ENCODE measurements at regions not wholly inside any gene's neighbourhood (a gene's known extent, or its start where the extent isn't known, plus 50 kb on each side); places are given as distances from the start of the nearest gene placed in this dataset.

DNA sequence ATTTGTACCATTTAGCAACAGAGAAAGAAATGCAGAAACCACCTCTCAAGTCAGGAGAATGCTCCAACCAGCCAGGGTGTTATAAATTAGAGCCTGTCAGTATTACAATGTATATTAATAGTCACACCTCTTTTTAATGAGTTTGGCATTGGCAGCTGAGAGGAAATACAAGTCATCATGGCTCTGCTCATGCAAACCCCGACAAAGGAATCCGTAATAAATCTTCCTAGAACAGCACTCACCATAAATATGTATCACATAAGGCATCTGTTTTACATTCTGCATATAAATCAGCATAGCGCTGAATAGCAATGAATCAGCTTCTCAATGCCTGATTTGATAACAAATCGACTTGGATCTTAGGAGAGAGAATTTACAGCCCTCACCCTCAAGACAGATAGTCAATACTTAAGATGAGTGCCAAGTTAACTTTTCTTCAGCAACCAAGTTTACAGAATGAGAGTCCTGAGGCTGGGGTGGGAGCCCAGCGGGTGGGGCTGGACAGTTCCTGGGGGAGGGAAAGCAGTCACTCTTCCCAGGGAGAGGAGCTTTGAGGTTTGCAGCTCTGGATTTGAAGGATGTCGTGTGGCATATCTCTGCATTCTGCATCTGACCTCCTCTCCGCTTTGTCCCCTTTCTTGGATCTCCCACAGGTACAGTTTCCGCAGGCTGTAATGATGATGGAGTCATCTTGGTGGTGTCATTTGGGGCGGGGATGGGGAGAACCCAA, 1034.4 kb upstream of the NR2F2 start:
- TF ChIP-seq, protein P1, sequence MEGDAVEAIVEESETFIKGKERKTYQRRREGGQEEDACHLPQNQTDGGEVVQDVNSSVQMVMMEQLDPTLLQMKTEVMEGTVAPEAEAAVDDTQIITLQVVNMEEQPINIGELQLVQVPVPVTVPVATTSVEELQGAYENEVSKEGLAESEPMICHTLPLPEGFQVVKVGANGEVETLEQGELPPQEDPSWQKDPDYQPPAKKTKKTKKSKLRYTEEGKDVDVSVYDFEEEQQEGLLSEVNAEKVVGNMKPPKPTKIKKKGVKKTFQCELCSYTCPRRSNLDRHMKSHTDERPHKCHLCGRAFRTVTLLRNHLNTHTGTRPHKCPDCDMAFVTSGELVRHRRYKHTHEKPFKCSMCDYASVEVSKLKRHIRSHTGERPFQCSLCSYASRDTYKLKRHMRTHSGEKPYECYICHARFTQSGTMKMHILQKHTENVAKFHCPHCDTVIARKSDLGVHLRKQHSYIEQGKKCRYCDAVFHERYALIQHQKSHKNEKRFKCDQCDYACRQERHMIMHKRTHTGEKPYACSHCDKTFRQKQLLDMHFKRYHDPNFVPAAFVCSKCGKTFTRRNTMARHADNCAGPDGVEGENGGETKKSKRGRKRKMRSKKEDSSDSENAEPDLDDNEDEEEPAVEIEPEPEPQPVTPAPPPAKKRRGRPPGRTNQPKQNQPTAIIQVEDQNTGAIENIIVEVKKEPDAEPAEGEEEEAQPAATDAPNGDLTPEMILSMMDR (IDR thresholded peaks at IDR 0.05) = no peak
- TF ChIP-seq POLR2AphosphoS5 (IDR thresholded peaks at IDR 0.05) (no peak), EP300 (IDR thresholded peaks at IDR 0.05) (no peak), POLR2A (IDR thresholded peaks at IDR 0.05) (no peak)
